Adrenal gland (tissue), 9 donors: ENCODE measurements at regions not wholly inside any gene's neighbourhood (a gene's known extent, or its start where the extent isn't known, plus 50 kb on each side); places are given as distances from the start of the nearest gene placed in this dataset.

Experiments used
- DNase-seq, 7 donors: peaks; one replicate each; pipeline ENCODE4 v3.0.0-alpha.2; 2019 to 2020
- H3K27ac ChIP-seq, 5 donors: fragments of 200-600 bp; sonication (generic) in 4 of 5; 1 replicate in 3 of 5; 2 replicates in 2 of 5; pipeline versions ENCODE4 v1.5.1 to v1.8.0; 2016 to 2020; ENCODE audit warnings: mild to moderate bottlenecking in 1 of 5
- H3K27me3 ChIP-seq: fragments of 200-600 bp; 2 replicates; pipeline ENCODE4 v1.8.0; 2021
- H3K36me3 ChIP-seq, 2 donors: fragments of 200-600 bp; replicated peaks in 1 of 2; 1 replicate in 1 of 2; 2 replicates in 1 of 2; pipeline versions ENCODE4 v1.5.1 to v1.8.0; 2018 to 2022
- H3K4me1 ChIP-seq, 2 donors: fragments of 200-600 bp; replicated peaks in 1 of 2; 1 replicate in 1 of 2; 2 replicates in 1 of 2; pipeline versions ENCODE4 v1.5.1 to v1.8.0; 2018 to 2021
- H3K4me3 ChIP-seq, 4 donors: fragments of 200-600 bp; sonication (generic) in 3 of 4; one replicate each; pipeline ENCODE4 v1.5.1; 2016 to 2018
- H3K9me3 ChIP-seq, 3 donors: fragments of 200-600 bp; sonication (generic) in 1 of 3; replicated peaks in 1 of 3; 1 replicate in 2 of 3; 2 replicates in 1 of 3; pipeline versions ENCODE4 v1.5.1 to v1.8.0; 2016 to 2021
- CTCF ChIP-seq, 6 experiments: fragments of 450-650 bp in 4 of 6; fragments of 200-600 bp in 2 of 6; sonication (generic) in 1 of 6; IDR thresholded peaks; 1 replicate in 5 of 6; 2 replicates in 1 of 6; pipeline versions ENCODE4 v1.5.1 to v1.8.0; 2016 to 2021; ENCODE audit warnings: antibody characterized with exemption in 6 of 6, mild to moderate bottlenecking in 2 of 6, moderate library complexity in 1 of 6
- POLR2A ChIP-seq, 2 donors: fragments of 450-650 bp; IDR thresholded peaks; one replicate each; pipeline ENCODE4 v1.6.1; 2017; ENCODE audit warnings: antibody characterized with exemption in 2 of 2, mild to moderate bottlenecking in 2 of 2, moderate library complexity in 1 of 2
- WGBS, 4 donors: extraction: QIAGEN DNeasy Blood & Tissue Kit in 2 of 4; methylation state at CpG; one replicate each; pipeline versions ENCODE4 v1.1.5 to v1.1.7; 2013 to 2017; 5-methylcytosine and 5-hydroxymethylcytosine counted together
- intact Hi-C, 2 donors: fragments of 100-400 bp; cut with DNase I; formaldehyde crosslinking; loops; one replicate each; pipeline versions ENCODE4 v1.14.1 to v1.15.0; 2022 to 2023
- donor health status: healthy with polysubstance abuse.
- donor health status: Bipolar disorder and iron deficiency.
- donor health status: DM: yes; HTN: yes; CAD: no.
- donor health status: DM: no; HTN: no; CAD: no.
- donor health status: DM: no; HTN: no; CAD: no.

- no peak for DNase-seq
- Histone ChIP-seq H3K4me1 (no peaks in the 10 kb centered on the region), H3K27ac (no peak overlapping the region), H3K9me3 (no peaks in the 10 kb centered on the region), H3K27me3 (no peaks in the 10 kb centered on the region), H3K4me3 (no peak overlapping the region), H3K36me3 (no peaks in the 10 kb centered on the region)
- intact Hi-C loops: no loop called here
- WGBS, 4 donors: 78 to 84% (median 80%) methylated on average over 8 of the region's 8 CpGs
- TF ChIP-seq POLR2A (IDR thresholded peaks at IDR 0.05) (no peak), CTCF (IDR thresholded peaks at IDR 0.05) (no peak)
Measured at GRCh38 chr4:152153476-152154270, 382.2 kb downstream of the FBXW7 start.

GRCh38 chr4:152150214-152150613 lies 385.7 kb downstream of the FBXW7 start:
- Histone ChIP-seq H3K4me1 (no peaks in the 10 kb centered on the region), H3K27ac (no peak overlapping the region), H3K27me3 (no peaks in the 10 kb centered on the region), H3K9me3 (peaks cover 0 to 6% (median 0%) of the 10 kb centered on the region in 3 donors), H3K36me3 (no peaks in the 10 kb centered on the region), H3K4me3 (no peak overlapping the region)
- 79 to 91% (median 88%) methylated on average over 3 of the region's 3 CpGs for WGBS, 4 donors
- TF ChIP-seq POLR2A (IDR thresholded peaks at IDR 0.05) (no peak), CTCF (IDR thresholded peaks at IDR 0.05) (no peak)
- intact Hi-C loops: no loop called here
- no peak for DNase-seq

- no peak for DNase-seq
- Histone ChIP-seq H3K4me1 (no peaks in the 10 kb centered on the region), H3K9me3 (peaks cover 0 to 8% (median 0%) of the 10 kb centered on the region in 3 donors), H3K36me3 (no peaks in the 10 kb centered on the region), H3K27ac (no peak overlapping the region), H3K4me3 (no peak overlapping the region), H3K27me3 (no peaks in the 10 kb centered on the region)
- TF ChIP-seq POLR2A (IDR thresholded peaks at IDR 0.05) (no peak), CTCF (IDR thresholded peaks at IDR 0.05) (no peak)
- WGBS, 4 donors: 66 to 85% (median 77%) methylated on average over 3 of the region's 3 CpGs
- intact Hi-C loops: no loop called here
Measured at GRCh38 chr4:152149745-152150144, 386.1 kb downstream of the FBXW7 start.

GRCh38 chr4:152148057-152148456 lies 387.2 kb upstream of the GATB start:
- no peak overlapping the region for H3K4me3 ChIP-seq
- no peaks in the 10 kb centered on the region for H3K4me1 ChIP-seq
- intact Hi-C loops: no loop called here
- no peak overlapping the region for H3K27ac ChIP-seq
- TF ChIP-seq POLR2A (IDR thresholded peaks at IDR 0.05) (no peak), CTCF (IDR thresholded peaks at IDR 0.05) (no peak)
- H3K36me3 ChIP-seq: no peaks in the 10 kb centered on the region
- DNase-seq: no peak
- peaks cover 0 to 8% (median 0%) of the 10 kb centered on the region in 3 donors for H3K9me3 ChIP-seq
- 74 to 91% (median 80%) methylated on average over 2 of the region's 2 CpGs for WGBS, 4 donors
- no peaks in the 10 kb centered on the region for H3K27me3 ChIP-seq
